Fibroblast of villous mesenchyme (primary cell): ENCODE measurements at regions not wholly inside any gene's neighbourhood (a gene's known extent, or its start where the extent isn't known, plus 50 kb on each side); places are given as distances from the start of the nearest gene placed in this dataset.
"Not testable (repeated sequence)": the region's sequence is repeated elsewhere in the genome, so short reads cannot be mapped to it uniquely, and the experiment has no call there.

ENCODE experiments used
- DNase-seq: peaks from one replicate; pipeline ENCODE4 v3.0.0-alpha.2; 2010; ENCODE audit warnings: low read depth
- H3K4me3 ChIP-seq: 2 replicates; pipeline ENCODE4 v1.5.1; 2011; ENCODE audit warnings: low read depth, mild to moderate bottlenecking, low read length
- TF ChIP-seq, protein P1 (sequence below): IDR thresholded peaks from 2 replicates; pipeline ENCODE4 v1.5.1; 2012; ENCODE audit warnings: low read depth, mild to moderate bottlenecking, low read length; ENCODE audit not compliant: insufficient read depth

DNA sequence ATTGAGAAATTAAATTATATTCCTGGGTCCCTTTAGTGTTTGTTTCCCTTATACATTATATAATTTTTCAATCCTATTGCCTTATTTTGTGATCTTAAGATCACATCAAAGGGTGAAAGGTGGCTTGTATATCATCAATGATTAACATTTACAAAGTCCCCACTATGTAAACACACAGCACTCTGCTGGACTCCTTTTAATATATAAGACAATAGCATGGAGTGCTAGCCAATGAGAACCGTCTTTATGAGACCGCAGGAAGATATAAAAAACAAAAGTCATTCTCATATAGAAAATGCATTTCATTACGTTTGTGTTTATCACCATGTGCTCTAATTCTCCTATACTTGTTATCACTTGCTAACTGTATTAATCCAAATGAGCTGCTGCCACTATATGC lies 108.5 kb downstream of the HOXA1 start:
- no peak overlapping the region for H3K4me3 ChIP-seq
- TF ChIP-seq, protein P1, sequence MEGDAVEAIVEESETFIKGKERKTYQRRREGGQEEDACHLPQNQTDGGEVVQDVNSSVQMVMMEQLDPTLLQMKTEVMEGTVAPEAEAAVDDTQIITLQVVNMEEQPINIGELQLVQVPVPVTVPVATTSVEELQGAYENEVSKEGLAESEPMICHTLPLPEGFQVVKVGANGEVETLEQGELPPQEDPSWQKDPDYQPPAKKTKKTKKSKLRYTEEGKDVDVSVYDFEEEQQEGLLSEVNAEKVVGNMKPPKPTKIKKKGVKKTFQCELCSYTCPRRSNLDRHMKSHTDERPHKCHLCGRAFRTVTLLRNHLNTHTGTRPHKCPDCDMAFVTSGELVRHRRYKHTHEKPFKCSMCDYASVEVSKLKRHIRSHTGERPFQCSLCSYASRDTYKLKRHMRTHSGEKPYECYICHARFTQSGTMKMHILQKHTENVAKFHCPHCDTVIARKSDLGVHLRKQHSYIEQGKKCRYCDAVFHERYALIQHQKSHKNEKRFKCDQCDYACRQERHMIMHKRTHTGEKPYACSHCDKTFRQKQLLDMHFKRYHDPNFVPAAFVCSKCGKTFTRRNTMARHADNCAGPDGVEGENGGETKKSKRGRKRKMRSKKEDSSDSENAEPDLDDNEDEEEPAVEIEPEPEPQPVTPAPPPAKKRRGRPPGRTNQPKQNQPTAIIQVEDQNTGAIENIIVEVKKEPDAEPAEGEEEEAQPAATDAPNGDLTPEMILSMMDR = no peak

DNA sequence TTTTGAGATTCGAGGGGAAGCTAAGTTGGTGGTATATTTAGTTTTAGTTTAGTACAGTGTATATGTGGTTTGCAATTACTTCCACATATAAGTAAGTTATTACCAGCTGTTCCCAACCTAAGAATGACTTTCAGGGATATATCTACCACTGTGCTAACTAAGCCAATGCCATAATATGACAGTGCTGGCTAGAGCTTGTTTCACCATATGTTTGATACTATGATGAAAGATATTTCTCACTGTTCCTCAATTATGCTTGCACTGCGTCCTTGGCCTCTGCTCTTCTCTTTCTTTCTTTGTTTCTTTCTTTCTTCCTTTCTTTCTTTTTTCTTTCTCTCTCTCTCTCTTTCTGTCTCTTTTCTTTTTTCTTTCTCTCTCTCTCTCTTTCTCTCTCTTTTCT lies 113.8 kb upstream of the SKAP2 start:
- DNase-seq = no peak
- H3K4me3 ChIP-seq = no peak overlapping the region
- TF ChIP-seq, protein P1 = no peak

More for the DNA sequence above, 108.5 kb downstream of the HOXA1 start:
- no peak for DNase-seq

DNA sequence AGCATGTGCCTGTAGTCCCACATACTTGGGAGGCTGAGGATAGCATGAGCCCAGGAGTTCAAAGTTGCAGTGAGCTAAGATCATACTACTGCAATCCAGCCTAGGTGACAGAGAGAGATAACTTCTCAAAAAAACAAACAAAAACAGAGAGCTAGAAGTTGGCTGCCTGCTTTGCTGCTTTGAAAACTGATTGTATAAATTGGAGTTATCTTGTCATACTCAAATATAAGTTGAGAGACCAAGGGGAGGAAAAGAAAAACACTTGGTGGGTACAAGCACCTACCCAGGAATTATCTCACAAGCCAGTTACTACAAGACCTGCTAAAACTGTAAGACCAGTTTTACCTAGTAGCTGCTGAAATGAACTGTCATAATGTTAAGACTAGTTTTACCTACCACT lies 112.5 kb upstream of the SKAP2 start:
- TF ChIP-seq, protein P1 = no peak
- no peak for DNase-seq
- no peak overlapping the region for H3K4me3 ChIP-seq

DNA sequence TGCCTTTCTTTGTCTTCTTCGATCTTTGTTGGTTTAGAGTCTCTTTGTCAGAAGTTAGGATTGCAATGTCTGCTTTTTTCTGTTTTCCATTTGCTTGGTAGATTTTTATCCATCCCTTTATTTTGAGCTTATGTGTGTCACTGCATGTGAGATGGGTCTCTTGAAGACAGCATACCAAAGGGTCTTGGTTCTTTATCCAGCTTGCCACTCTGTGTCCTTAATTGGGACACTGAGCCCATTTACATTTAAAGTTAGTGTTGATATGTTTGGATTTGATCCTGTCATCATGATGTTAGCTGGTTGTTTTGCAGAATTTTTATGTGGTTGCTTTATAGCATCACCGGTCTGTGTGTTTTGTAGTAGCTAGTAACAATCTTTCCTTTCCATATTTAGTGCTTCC lies 107.5 kb upstream of the SKAP2 start:
- H3K4me3 ChIP-seq, DNase-seq: not testable (repeated sequence)

DNA sequence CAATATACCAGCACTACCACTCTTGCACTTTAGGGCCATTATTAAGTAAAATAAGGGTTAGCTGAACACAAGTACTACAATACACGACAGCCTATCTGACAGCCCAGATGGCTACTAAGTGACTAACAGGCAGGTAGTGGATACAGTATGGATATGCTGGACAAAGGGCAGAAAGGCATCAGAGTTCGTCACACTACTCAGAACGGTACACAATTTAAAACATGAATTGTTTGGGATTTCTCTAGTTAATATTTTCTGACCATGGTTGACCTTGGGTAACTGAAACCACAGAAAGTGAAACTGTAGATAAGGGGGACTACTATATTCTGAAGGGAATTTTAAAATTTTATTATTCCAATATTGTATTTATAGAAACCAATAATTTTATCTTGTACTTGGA lies 101.3 kb upstream of the SKAP2 start:
- DNase-seq = no peak
- no peak overlapping the region for H3K4me3 ChIP-seq
- TF ChIP-seq, protein P1 = no peak

DNA sequence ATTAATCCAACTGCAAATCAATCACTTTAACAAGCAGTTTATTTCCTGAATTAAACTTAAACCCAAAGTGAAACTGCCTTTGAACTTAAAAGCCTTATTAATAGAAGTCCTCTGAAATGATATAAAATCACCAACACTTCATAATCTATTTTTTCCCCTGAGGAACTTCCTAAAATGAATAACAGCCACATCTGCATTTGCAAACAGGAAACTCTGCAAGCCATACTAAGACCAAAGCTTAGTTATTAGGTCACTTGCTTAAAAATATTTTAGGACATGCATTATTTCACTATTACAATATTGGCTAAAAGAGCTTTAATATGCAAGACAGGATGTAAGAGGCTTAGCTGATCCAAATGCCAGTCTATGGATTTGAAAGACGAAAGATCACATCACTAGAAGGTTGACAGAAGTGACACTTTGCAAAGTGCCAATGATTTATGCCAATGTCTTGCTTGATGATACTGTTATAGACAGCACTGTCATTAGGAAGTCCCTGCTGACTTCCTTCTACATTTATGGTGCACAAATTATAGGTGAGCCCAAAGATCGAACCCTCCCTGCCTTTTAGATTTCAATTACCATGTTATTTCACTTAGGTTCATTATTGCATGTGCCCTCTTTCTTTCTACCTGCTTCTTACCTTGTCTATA lies 99.9 kb upstream of the SKAP2 start:
- DNase-seq = no peak
- no peak overlapping the region for H3K4me3 ChIP-seq
- TF ChIP-seq, protein P1 = no peak

DNA sequence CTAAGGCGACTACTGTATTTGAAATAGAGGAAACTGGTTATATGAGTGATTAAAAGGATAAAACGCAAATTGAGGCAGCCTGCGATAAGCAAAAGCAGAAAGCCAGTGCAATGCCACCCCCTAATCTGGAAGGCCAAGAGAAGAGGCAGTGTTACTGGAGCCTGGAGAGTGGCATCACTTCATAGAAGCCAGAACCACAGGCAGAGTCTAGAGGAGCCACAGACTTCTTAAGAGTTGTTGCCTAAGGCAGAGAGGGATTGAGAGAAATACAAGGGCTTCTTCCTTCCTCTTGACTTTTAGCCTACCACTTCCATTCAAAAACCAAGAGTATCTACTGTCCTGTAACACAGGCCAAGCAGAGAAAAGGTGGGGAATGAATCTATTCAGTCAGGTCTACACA lies 94.9 kb upstream of the SKAP2 start:
- no peak overlapping the region for H3K4me3 ChIP-seq
- TF ChIP-seq, protein P1 = no peak
- DNase-seq = no peak

DNA sequence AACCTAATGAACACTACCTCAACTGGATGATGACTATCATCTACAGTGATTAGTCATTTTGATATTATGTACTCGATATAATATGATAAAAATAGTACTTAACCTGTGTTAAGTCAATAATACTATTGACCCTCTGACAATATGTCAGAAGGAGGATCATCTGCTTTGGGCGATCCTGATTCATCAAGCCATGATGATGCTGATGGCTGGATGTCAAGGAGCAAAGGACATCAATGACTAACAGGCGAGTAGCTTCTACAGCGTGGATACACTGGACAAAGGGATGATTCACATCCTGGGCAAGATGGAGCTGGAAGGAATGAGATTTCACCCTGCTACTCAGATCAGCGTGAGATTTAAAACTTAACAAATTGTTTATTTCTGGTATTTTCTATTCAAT lies 94.4 kb upstream of the SKAP2 start:
- peak; percentile 33 for DNase-seq
- TF ChIP-seq, protein P1 = no peak
- no peak overlapping the region for H3K4me3 ChIP-seq
